Adrenal gland (tissue), 9 donors: ENCODE measurements at regions not wholly inside any gene's neighbourhood (a gene's known extent, or its start where the extent isn't known, plus 50 kb on each side); places are given as distances from the start of the nearest gene placed in this dataset.

ENCODE experiments used
- DNase-seq, 7 donors: peaks; one replicate each; pipeline ENCODE4 v3.0.0-alpha.2; 2019 to 2020
- H3K27ac ChIP-seq, 5 donors: fragments of 200-600 bp; sonication (generic) in 4 of 5; 1 replicate in 3 of 5; 2 replicates in 2 of 5; pipeline versions ENCODE4 v1.5.1 to v1.8.0; 2016 to 2020; ENCODE audit warnings: mild to moderate bottlenecking in 1 of 5
- H3K27me3 ChIP-seq: fragments of 200-600 bp; 2 replicates; pipeline ENCODE4 v1.8.0; 2021
- H3K36me3 ChIP-seq, 2 donors: fragments of 200-600 bp; replicated peaks in 1 of 2; 1 replicate in 1 of 2; 2 replicates in 1 of 2; pipeline versions ENCODE4 v1.5.1 to v1.8.0; 2018 to 2022
- H3K4me1 ChIP-seq, 2 donors: fragments of 200-600 bp; replicated peaks in 1 of 2; 1 replicate in 1 of 2; 2 replicates in 1 of 2; pipeline versions ENCODE4 v1.5.1 to v1.8.0; 2018 to 2021
- H3K4me3 ChIP-seq, 4 donors: fragments of 200-600 bp; sonication (generic) in 3 of 4; one replicate each; pipeline ENCODE4 v1.5.1; 2016 to 2018
- H3K9me3 ChIP-seq, 3 donors: fragments of 200-600 bp; sonication (generic) in 1 of 3; replicated peaks in 1 of 3; 1 replicate in 2 of 3; 2 replicates in 1 of 3; pipeline versions ENCODE4 v1.5.1 to v1.8.0; 2016 to 2021
- CTCF ChIP-seq, 6 experiments: fragments of 450-650 bp in 4 of 6; fragments of 200-600 bp in 2 of 6; sonication (generic) in 1 of 6; IDR thresholded peaks; 1 replicate in 5 of 6; 2 replicates in 1 of 6; pipeline versions ENCODE4 v1.5.1 to v1.8.0; 2016 to 2021; ENCODE audit warnings: antibody characterized with exemption in 6 of 6, mild to moderate bottlenecking in 2 of 6, moderate library complexity in 1 of 6
- POLR2A ChIP-seq, 2 donors: fragments of 450-650 bp; IDR thresholded peaks; one replicate each; pipeline ENCODE4 v1.6.1; 2017; ENCODE audit warnings: antibody characterized with exemption in 2 of 2, mild to moderate bottlenecking in 2 of 2, moderate library complexity in 1 of 2
- WGBS, 4 donors: extraction: QIAGEN DNeasy Blood & Tissue Kit in 2 of 4; methylation state at CpG; one replicate each; pipeline versions ENCODE4 v1.1.5 to v1.1.7; 2013 to 2017; 5-methylcytosine and 5-hydroxymethylcytosine counted together
- intact Hi-C, 2 donors: fragments of 100-400 bp; cut with DNase I; formaldehyde crosslinking; loops; one replicate each; pipeline versions ENCODE4 v1.14.1 to v1.15.0; 2022 to 2023
- donor health status: healthy with polysubstance abuse.
- donor health status: Bipolar disorder and iron deficiency.
- donor health status: DM: yes; HTN: yes; CAD: no.
- donor health status: DM: no; HTN: no; CAD: no.
- donor health status: DM: no; HTN: no; CAD: no.

GRCh38 chr16:86970726-86971125 is 346.5 kb downstream of the C16orf95 start:
- no peaks in the 10 kb centered on the region for H3K9me3 ChIP-seq
- DNase-seq = no peak
- H3K4me1 ChIP-seq = no peaks in the 10 kb centered on the region
- TF ChIP-seq POLR2A (IDR thresholded peaks at IDR 0.05) (no peak), CTCF (IDR thresholded peaks at IDR 0.05) (no peak)
- no peak overlapping the region for H3K27ac ChIP-seq
- H3K4me3 ChIP-seq = no peak overlapping the region
- no peaks in the 10 kb centered on the region for H3K27me3 ChIP-seq
- no peaks in the 10 kb centered on the region for H3K36me3 ChIP-seq
- intact Hi-C loops = no loop called here
- WGBS, 4 donors = 65 to 76% (median 73%) methylated on average over 2 to 4 of the region's 4 CpGs

DNA sequence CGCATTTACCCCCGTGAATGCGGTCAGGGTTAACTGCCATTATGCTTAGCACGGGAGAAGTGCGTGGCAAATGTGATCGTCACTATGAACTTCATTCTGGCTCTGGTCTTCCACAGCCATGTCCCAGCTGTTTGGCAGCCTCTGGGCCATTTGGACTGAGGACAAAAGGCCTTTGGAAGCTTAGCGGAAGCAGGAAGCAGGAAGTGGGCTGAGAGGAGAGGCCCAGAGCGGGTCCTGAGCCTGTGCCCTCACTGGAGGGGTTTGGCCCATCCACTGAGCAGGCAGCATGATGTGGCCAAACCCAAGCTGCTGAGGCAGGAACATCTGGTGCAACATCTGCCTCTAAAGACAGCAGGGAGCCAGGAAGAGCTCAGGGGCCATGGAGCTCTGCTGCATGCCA is 345.9 kb downstream of the C16orf95 start:
- intact Hi-C loops = no loop called here
- no peak overlapping the region for H3K4me3 ChIP-seq
- H3K36me3 ChIP-seq = no peaks in the 10 kb centered on the region
- no peaks in the 10 kb centered on the region for H3K27me3 ChIP-seq
- no peaks in the 10 kb centered on the region for H3K4me1 ChIP-seq
- no peaks in the 10 kb centered on the region for H3K9me3 ChIP-seq
- H3K27ac ChIP-seq = no peak overlapping the region
- DNase-seq = no peak
- 66 to 71% (median 70%) methylated on average over 8 of the region's 8 CpGs for WGBS, 4 donors
- TF ChIP-seq CTCF (IDR thresholded peaks at IDR 0.05) (no peak), POLR2A (IDR thresholded peaks at IDR 0.05) (no peak)

GRCh38 chr16:86974120-86974519 is 343.1 kb downstream of the C16orf95 start:
- no peak overlapping the region for H3K27ac ChIP-seq
- no peak for DNase-seq
- H3K4me1 ChIP-seq = no peaks in the 10 kb centered on the region
- 80 to 91% (median 83%) methylated on average over 2 of the region's 2 CpGs; no CpG with 5 or more reads in 1 of the 4 donors for WGBS, 4 donors
- H3K9me3 ChIP-seq = no peaks in the 10 kb centered on the region
- no peaks in the 10 kb centered on the region for H3K27me3 ChIP-seq
- H3K4me3 ChIP-seq = no peak overlapping the region
- H3K36me3 ChIP-seq = no peaks in the 10 kb centered on the region
- intact Hi-C loops = no loop called here
- TF ChIP-seq POLR2A (IDR thresholded peaks at IDR 0.05) (no peak), CTCF (IDR thresholded peaks at IDR 0.05) (no peak)

DNA sequence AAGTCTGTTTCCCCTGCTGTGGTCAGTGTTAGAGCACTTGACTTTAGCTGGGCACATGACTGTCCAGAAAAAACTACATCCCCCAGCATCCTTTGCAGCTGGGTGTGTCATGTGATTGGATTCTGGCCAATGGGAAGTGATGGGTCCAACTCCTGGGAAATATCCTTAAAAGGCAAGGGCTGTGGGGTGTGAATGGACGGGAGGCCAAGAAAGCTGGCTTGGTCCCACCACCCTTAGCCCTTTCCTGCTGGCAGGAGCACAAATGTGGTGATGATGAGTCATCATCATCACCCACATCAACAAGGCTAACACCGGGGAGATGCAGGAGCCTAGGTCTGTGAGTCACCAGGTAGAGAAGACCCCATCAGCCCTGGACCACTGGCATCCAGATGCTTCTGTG is 341.7 kb downstream of the C16orf95 start:
- Histone ChIP-seq H3K9me3 (no peaks in the 10 kb centered on the region), H3K4me3 (no peak overlapping the region), H3K36me3 (no peaks in the 10 kb centered on the region), H3K27ac (no peak overlapping the region), H3K27me3 (no peaks in the 10 kb centered on the region), H3K4me1 (no peaks in the 10 kb centered on the region)
- DNase-seq = peak in 1 of 7 donors; percentile 5
- 5 to 23% (median 16%) methylated on average over 2 of the region's 2 CpGs for WGBS, 4 donors
- intact Hi-C loops = no loop called here
- TF ChIP-seq POLR2A (IDR thresholded peaks at IDR 0.05) = no peak
- TF ChIP-seq CTCF (IDR thresholded peaks at IDR 0.05) = no peak
